Panc1 (cell line): ENCODE measurements at regions not wholly inside any gene's neighbourhood (a gene's known extent, or its start where the extent isn't known, plus 50 kb on each side); places are given as distances from the start of the nearest gene placed in this dataset.

Experiments
- POLR2AphosphoS5 ChIP-seq: IDR thresholded peaks from 2 replicates; pipeline ENCODE4 v1.6.1; 2012; ENCODE audit warnings: mild to moderate bottlenecking, low read depth, low read length, moderate library complexity
- SIN3A ChIP-seq: IDR thresholded peaks from 2 replicates; pipeline ENCODE4 v1.6.1; 2012; ENCODE audit warnings: low read depth, mild to moderate bottlenecking, low read length, moderate library complexity, borderline replicate concordance; ENCODE audit not compliant: insufficient read depth
- TF ChIP-seq, protein P1 (sequence below), 2 experiments: IDR thresholded peaks; 2 replicates each; pipeline ENCODE4 v1.6.1; 2011 to 2012; ENCODE audit warnings: low read depth in 2 of 2, control low read depth in 1 of 2, low read length in 1 of 2, mild to moderate bottlenecking in 1 of 2, moderate library complexity in 1 of 2; ENCODE audit not compliant: insufficient read depth in 1 of 2
- TF ChIP-seq, protein P2 (sequence below): fragments of 450-650 bp; IDR thresholded peaks from 2 replicates; pipeline ENCODE4 v1.5.1; 2017; ENCODE audit warnings: mild to moderate bottlenecking

DNA sequence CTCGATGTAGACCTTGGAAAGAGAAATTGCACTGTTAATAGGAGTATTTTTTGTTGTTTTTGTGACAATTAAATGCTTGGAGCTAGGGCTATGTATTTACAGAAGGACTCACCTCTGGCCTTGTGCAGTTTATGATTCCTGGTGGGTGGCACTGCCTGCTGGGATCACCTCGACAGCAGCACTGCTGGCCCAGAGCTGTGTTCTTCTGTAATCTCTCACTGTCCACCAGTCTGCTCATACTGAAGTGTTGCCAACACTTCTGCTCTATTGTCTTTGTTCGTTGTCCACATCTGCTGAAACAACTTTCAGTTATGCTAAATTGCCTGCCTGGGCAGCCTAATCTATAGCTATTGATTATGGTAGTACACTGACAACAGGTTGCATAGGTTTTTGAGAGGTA is 194.4 kb upstream of the ANK2 start:
- TF ChIP-seq, protein P1, sequence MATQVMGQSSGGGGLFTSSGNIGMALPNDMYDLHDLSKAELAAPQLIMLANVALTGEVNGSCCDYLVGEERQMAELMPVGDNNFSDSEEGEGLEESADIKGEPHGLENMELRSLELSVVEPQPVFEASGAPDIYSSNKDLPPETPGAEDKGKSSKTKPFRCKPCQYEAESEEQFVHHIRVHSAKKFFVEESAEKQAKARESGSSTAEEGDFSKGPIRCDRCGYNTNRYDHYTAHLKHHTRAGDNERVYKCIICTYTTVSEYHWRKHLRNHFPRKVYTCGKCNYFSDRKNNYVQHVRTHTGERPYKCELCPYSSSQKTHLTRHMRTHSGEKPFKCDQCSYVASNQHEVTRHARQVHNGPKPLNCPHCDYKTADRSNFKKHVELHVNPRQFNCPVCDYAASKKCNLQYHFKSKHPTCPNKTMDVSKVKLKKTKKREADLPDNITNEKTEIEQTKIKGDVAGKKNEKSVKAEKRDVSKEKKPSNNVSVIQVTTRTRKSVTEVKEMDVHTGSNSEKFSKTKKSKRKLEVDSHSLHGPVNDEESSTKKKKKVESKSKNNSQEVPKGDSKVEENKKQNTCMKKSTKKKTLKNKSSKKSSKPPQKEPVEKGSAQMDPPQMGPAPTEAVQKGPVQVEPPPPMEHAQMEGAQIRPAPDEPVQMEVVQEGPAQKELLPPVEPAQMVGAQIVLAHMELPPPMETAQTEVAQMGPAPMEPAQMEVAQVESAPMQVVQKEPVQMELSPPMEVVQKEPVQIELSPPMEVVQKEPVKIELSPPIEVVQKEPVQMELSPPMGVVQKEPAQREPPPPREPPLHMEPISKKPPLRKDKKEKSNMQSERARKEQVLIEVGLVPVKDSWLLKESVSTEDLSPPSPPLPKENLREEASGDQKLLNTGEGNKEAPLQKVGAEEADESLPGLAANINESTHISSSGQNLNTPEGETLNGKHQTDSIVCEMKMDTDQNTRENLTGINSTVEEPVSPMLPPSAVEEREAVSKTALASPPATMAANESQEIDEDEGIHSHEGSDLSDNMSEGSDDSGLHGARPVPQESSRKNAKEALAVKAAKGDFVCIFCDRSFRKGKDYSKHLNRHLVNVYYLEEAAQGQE (IDR thresholded peaks at IDR 0.05; ENCODE audit: insufficient read depth in 1 of 2, low read depth in 2 of 2, low read length in 1 of 2): no peak
- TF ChIP-seq, protein P2, sequence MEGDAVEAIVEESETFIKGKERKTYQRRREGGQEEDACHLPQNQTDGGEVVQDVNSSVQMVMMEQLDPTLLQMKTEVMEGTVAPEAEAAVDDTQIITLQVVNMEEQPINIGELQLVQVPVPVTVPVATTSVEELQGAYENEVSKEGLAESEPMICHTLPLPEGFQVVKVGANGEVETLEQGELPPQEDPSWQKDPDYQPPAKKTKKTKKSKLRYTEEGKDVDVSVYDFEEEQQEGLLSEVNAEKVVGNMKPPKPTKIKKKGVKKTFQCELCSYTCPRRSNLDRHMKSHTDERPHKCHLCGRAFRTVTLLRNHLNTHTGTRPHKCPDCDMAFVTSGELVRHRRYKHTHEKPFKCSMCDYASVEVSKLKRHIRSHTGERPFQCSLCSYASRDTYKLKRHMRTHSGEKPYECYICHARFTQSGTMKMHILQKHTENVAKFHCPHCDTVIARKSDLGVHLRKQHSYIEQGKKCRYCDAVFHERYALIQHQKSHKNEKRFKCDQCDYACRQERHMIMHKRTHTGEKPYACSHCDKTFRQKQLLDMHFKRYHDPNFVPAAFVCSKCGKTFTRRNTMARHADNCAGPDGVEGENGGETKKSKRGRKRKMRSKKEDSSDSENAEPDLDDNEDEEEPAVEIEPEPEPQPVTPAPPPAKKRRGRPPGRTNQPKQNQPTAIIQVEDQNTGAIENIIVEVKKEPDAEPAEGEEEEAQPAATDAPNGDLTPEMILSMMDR: no peak
- TF ChIP-seq SIN3A (no peak), POLR2AphosphoS5 (no peak)
